NCI-H128 (cell line): ENCODE measurements at regions not wholly inside any gene's neighbourhood (a gene's known extent, or its start where the extent isn't known, plus 50 kb on each side); places are given as distances from the start of the nearest gene placed in this dataset.

ENCODE experiments used
- DNase-seq: peaks from one replicate; lab custom pipeline; 2025; ENCODE audit not compliant: unreplicated experiment; lab: John Stamatoyannopoulos, UW

DNA sequence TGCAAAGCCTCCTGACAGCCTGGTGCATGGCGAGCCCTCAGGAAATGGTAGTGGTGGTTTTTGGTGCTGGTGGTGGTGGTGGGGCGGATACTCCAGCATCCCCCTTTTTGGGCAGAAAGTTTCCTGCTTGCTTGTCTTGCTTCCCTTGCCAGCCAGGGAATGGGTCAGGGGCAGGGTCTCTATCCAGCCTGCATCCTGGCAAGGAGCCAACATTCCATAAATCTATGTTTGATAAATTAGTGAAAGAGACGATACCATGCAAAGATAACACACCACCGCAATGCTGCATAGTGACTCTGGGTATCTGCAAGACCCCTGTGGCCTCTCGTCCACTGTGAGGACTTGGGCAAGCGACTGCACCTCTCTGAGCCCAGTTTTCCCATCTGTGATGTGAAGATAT lies 246.2 kb downstream of the LRFN2 start:
- DNase-seq, result no peak

DNA sequence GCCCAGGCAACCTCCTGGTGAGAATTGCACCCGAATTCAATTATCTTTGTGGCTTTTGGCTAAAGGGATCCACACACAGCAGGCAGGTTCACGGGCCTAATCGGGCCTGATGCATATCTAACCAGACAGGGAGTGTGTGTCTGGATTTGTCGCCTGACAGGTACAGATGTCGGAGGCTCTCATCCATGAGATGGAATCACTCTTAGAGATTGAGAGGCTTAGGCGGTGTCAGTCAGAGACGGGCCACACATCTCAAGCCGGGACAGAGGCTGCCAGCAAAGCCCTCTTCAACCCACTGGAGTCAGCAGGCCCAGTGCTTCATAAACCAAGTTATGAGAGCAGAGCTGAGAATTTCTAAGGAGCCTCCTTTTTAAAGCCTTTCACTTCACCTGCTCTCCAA lies 247.0 kb downstream of the LRFN2 start:
- DNase-seq, result no peak

DNA sequence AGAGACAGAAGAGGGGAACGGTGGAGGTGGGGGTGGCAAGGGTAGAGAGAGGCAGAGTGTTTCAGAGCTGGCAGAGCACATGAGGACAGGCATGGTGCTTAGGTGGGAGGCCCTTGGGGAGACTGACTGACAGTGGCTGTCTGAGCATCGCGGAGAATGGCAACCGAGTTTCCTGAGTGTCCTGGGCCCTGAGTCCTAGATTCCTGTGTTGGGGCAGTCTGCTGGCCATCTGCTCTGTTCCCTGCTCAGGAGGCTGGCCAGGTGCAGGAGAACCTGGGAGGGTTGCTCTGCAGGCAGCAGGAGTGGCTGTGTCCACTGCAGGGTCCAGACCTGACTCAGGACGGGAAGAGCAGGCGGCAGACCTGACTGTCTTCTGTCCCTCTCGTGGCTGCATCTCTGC lies 248.9 kb downstream of the LRFN2 start:
- no peak for DNase-seq

DNA sequence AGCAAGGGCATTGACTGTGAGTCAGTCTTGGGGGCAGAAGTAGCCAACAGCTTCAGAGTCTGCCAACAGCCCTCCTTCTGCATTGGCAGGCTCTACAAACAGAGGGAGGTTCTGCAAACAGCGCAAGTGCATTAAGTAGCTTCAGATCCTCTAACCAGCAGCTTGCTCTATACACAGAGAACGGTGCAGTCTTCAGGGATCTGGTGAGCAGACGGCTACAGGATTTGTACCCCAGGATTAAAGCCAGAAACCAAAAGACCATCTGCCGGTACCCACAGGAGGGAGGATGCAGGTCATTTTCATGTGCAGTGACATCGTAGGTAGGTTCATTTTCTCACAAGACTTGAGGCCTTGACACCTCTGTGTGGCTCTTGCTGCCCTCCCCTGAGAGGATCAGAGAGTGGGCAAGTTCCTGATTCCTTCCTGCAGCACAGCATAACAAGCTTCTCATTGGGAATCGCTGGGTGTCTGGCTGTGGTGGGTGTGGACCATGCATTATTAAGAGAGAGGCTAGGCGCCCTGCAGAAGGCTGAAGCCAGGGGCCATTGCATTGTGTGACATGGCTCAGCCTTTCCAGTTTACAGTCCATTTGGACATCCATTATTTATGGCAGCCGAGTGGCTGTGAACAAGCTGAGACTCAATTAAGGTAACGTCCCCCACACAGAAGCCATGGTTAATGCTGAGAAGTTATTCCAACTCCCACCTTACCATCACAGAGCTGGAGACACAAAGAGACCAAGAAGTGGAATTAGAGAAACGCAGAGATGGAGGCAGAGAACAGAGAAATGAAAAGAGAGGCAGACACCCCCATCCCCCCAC lies 250.0 kb downstream of the LRFN2 start:
- no peak for DNase-seq

DNA sequence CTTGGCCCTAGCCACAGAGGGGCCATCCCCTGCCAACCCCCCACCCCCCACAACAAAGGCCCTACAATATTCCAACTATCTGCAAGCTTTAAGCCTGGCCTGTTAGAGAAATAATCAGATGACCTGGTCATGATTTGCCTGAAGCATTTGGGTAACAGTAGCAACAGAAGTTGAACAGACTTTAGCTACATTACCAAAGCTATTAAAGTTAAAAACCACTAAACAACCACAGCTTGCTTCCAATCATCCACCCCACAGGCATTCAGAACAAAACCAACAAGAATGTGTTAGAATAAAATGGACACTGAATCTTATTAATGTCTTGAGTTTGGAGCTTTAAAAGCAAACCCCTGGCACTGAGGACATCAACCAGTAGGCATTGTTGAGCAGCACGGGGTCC lies 250.9 kb downstream of the LRFN2 start:
- DNase-seq, result no peak

DNA sequence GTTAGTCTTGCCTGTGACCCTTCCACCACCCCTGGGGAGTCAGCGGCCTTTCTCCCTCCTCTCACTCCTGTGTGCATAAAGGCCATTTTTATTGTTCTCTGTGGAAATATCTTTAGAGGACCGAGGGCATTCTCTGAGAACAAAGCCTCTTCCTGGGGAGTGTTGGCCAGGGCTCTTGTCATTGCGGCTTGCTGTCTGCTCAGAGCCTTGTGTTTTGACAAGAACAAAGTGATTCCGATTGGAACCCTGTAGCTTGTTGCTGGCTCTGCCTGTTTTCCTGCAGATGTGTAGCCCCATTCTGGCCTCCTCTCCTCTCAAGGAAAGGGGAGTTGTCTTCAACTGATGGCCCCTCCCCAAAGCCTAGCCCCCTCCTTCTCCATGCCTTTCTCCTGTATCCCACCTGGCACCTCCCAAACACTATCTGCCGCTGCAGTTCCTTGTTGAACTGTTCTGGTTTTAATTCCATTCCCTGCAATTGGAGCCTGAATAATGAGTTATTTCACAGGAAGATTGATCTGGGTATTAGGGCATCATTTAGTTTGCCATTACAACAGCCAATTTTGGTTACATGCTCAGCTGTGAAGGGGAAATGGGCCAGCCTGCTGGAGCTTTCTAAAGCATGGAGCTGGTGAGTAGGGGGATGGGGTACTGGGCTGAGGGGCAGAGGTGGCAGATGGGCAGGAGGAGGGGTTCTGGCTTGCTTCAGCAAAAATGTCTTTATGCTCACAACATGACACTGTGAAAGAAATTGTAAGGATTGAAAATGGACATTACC lies 252.5 kb downstream of the LRFN2 start:
- no peak for DNase-seq

DNA sequence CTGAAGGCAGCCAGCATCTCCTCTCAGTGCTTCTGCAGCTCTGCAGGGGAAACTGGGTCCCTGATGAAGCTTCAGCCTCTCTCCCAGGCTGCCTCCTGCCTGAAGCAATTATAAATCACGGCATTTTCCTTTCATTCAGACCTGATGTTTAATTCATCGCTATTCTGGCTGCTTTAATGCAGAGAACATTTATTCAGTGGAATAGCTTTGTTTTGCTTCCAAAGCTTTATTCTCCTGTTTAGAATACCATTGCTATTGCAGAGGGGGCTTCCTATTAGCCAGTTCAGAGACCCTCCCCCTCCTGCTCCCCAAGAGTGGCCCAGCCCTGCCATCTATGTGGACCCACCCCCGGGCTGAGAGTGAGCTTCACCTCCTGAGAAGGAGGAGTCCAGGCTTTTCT lies 255.6 kb downstream of the LRFN2 start:
- DNase-seq, result no peak

DNA sequence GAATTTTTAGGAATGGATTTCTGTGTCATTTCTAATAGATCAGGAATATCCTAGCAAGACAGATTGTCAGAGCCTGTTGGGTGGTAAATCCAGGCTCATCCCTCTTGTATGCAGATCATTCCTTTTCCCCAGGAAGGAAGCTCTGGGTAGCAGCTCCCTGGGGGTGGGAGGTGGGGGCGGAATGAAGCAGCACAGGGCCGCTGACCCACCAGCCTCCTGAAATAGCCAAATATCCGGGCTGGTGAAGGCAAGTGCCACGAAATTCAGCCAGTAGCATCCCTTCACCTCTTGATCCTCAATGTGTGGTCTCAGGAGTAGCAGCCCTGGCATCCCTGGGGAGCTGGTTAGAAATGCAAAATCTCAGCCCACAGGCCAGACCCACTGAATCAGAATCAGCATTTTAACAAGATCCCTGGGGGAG lies 256.9 kb downstream of the LRFN2 start:
- no peak for DNase-seq

DNA sequence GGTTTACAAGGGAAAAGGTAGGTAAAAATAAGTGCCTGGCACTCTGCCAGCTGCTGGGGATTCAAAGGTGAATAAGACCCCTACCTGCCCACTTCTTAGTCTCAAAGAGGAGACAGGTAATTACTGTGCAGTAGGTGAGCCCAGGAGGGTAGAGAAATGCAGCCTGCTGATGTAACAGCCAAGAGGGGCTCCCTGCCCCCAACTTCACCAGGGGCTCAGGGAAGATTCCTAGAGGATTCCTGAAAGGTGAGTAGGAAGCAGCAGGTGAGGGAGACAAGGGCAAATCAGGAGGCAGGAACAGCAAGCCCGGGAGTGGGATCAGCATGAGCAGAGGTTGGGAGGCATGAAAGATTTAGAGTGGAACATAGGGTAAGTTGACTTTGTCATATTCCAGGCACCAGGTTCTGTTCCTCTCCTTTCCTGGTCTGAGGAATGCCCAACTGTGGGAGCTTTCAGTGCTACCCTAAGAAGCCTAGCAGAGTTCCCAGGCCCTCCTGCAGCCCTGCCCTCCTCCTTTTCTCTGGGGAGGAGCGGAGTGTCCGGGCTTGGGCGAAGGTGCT lies 258.1 kb downstream of the LRFN2 start:
- no peak for DNase-seq

DNA sequence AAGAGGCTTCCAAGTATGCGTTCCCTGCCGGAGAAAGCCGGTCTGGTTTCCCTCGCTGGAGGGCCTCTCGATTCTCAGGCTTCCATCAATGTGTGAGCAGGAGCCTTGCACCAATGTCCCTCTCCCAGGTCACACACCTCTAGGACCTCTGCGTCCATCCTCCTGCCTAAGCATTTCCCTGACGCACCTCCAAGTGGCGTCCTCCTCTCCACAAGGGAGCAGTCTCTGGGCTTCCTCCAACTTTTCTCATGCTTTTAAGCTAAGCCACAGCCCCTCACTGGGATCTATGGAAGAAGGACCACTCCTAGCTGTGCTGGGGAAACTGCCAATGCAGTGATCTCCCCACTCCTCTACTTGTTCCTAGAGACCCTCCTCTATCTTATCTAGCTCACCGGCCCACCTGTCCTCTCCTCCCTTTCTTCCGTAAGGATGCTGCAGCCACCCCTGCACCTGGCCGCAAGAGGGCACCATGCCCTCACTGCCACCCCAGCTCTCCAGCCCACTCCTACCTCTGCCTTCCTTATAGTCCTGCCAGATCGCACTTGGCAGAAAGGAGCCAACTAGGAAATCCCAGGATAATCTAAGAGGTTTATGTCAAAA lies 258.7 kb downstream of the LRFN2 start:
- DNase-seq, result peak; percentile 51

DNA sequence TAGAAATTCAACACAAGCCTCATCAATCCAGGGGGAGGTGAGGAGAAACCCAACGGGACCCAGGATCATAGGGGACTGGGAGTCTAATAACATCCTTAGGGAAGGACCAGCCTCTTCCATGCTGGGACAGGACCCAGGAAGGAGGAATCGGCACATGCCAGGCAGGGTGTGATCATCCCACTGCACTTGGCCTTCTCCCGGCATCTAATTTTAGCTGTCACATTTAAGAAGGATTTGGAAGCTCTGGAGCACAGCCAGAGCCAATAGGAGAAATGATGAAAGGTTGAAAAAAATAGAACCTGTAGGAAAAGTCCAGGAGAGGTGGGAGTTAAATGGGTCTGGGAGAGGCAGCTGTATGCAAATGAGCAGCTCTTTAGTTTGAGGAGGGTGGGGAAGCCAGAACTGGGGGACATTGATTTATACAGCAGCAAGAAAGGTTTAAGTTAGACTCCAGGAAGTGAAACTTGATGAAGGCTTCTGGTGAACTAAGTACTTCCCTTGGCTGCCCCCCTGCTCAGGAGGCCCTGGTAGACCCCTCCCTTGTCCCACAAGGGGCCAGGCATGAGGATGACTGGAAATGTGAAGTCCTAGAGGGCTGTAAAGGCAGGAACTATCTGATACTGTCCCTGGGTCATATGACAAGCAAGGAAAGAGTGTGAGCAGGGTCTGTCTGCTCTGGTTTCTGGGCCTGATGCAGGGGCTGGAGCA lies 260.3 kb downstream of the LRFN2 start:
- peak; percentile 25 for DNase-seq

DNA sequence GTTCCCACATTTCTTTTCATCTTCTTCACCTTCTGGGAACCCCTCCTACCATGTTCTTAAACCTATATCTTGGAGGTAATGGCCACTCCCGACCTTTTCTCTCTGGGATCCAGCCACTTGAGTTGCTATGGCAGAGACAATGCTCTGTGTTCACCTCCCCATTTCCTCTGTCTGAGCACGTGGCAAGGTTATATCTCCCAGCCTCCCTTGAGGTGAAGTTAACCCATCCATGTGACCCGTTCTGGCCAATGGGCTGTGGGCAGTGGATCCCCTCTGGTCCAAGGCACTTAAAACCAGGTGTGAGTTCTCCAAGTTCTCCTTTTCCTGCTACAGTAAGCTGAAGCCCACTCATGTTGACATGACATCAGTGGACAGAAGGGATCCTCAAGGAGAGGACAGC lies 261.4 kb downstream of the LRFN2 start:
- no peak for DNase-seq

DNA sequence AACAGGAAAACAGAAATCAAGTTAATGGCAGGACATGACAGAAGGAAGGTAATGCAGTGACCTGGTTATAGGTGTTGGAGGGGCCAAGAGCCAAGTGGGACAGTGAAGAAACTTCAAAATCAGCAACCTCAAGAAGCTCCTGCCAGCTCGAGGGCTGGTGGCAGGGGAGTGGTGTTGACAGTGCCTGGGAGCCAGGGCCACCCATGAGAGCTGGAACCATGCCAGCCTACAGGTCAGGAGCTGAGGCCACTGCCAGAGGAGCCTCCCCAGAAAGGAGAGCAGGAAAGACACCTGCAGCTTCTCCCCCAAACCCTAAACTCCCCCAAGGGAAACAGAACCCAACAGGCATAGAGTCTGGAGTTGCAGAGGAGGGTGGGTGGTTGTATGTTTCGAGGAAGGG lies 262.1 kb downstream of the LRFN2 start:
- no peak for DNase-seq

DNA sequence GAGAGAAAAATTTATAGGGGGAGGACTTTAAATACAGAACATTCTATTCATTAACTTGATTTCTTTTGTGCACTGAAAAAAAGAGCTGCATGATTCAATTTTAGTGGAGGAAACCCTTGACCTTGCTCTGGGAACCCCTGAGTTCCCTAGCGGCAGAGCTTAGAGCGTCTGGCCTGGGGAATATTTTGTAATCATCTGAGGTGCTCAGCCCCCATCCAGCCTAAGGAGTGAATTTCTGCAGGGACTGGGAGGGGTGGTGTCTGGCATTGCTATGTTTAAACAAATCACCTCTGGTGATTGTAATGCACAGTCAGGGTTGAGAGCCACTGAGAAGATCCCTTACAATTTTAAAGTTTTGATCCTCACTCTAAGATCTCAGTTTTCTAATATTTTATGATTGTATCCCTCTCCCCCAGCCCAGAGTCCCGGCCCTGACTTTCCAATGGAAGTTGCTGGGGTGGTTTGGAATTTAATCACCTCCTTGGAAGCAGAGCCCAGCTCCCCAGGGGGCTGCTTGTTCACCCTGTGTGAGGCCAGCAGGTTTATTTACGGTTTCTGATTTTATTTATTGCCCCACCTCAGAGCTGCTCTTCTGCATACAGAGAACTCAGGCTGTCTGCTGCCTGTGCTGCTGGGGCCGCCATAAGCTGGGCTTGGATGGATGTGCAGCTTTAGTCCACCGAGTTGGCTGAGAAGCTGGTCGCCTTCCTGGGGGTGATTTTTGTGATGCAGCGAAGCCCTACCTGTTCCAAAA lies 263.1 kb downstream of the LRFN2 start:
- DNase-seq, result no peak

DNA sequence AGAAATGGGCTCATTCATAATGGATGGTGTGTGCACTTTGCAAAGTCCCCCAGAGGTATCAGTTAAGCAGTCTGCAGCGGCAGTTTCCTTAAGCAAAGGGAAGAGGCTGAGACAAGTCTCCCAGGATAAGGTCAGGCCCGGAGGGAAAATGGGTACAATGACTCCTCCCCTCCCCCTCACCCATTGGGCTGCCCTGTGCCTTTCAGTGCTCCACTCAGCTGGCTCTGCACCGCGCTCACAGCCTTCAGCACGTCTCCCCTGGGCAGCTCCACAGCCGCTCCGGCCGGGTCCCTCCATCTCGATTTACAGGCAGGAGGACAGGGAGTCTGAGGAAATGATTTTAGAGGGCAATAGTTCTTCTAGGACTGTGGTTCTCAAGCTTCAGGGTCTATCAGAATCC lies 264.8 kb downstream of the LRFN2 start:
- DNase-seq, result no peak

DNA sequence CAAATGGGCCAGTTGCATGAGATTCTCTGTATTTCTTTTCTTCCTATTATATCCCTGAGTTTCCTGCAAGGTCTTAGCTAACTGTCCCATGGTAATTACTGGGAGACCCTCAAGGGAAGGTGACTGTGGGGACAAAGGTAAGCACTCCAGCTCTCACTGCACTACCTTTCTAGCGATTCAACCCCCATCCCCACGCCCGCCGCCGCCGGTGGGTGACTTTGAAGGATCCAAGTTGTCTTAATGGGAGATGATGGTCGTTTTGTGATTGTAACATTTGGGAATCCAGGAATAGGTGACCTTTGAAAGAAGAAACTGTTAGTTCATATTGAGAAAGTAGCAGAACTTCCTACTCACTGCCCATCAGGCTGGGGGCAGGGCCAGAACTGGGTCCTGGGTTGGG lies 265.5 kb downstream of the LRFN2 start:
- no peak for DNase-seq

DNA sequence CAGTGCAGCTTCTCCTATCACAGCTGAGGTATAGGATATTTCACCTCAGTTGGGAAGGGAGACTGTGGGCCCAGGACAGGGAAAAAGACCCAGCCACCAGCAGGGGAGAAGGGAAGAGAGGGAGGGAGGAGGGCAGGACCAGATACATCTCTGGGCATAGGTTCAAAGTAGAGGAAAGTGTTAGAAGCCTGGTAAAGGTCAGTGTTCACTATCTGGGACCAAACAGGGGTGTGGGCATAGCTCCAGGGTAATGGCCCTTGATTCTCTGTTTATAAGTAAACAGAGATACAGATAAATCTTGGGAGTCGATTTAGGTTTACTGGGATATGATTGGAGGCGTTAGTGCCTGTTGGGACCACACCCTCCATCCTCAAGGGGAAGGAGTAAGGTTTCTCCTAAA lies 266.2 kb downstream of the LRFN2 start:
- DNase-seq, result no peak

DNA sequence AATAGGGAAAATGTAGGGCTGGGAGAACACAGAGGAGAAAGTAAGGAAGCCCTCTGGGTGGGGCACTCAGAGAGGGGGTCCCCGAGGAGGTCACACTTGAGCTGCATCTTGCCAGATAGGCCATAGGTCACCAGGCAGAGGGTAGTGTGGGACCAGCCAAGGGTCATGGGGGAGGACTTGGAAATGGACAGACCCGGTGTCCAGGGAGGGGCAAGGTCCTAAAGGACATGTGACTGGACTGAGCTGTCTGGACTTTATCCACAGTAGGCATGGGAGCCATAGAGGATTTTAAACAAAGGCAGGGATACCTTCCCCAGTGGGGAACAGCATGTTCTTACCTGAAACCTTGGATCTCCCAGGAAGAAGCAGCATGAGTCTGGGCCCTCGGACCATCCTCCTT lies 266.7 kb downstream of the LRFN2 start:
- DNase-seq, result no peak

DNA sequence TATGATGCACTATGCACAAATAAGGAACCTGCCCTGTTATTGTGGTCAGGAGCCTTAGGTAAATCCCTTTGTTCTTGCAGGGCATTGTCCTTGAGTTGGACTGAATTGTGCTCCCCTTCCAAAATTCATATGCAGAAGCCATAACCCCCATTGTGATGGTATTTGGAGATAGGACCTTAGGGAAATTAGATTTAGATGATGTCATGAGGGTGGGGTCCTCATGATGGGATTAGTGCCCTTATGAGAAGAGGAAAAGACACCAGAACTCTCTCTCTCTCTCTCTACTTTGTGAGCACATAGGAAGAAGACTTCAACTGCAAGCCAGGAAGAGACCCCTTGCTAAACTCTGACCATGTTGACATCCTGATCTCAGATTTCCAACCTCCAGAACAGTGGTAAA lies 268.0 kb downstream of the LRFN2 start:
- DNase-seq, result no peak

DNA sequence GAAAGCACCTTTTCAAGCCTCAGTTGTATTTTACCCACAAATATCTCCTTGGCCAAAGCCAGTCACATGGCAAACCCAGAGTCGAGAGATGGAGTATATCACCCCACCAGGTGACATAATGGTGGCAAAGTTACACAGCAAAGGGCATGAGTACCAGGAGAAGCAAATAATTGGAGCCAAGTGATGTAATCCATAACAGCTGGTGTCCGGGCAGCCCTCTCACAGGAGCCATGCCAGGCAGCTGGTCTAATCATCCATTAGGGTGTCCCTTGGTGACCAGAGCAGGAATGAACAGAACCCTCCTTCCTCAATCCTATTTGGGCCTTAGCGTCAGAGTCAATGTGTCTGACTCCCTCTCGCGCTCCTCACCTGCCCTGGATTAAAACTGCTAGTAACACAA lies 272.1 kb downstream of the LRFN2 start:
- DNase-seq, result no peak

DNA sequence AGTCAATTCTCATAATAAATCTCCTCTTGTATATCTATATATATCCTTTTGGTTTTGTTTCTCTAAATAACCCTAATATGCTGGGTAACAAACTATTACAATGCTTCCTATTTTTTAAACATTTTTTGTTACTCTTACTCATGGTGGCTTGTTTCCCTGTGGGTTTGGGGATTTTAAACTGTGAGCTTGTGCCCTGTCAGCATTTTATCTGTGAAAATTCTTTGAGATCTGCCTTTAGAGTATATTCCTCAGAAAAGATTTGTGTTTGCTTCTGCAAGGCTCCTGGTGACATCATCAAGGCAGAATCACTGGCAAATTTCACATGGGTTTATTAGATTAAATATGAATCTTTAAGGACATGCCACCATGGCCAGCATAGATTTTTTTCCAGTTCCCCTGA lies 273.6 kb downstream of the LRFN2 start:
- no peak for DNase-seq
